SK-N-SH (cell line): ENCODE measurements at regions not wholly inside any gene's neighbourhood (a gene's known extent, or its start where the extent isn't known, plus 50 kb on each side); places are given as distances from the start of the nearest gene placed in this dataset.

Experiments used
- CTCF ChIA-PET: fragments of 300-600, 350-600 bp; formaldehyde crosslinking; extraction: SDS; loops from one replicate; lab custom pipeline; 2021; lab: Yijun Ruan, JAX
- POLR2A ChIA-PET: fragments of 350-600 bp; sonication (Branson Sonifier 250); formaldehyde crosslinking; extraction: SDS; loops from one replicate; lab custom pipeline; 2020; ENCODE audit warnings: antibody characterized with exemption, inconsistent platforms; lab: Yijun Ruan, JAX
- DNase-seq: peaks from one replicate; pipeline ENCODE4 v3.0.0; 2012
- H2AFZ ChIP-seq: fragments of 200-600 bp; sonication (generic); 2 replicates; pipeline ENCODE4 v1.8.1; 2016; ENCODE audit warnings: antibody characterized with exemption, mild to moderate bottlenecking, low read depth
- H3F3A ChIP-seq: fragments of 200-600 bp; sonication (generic); replicated peaks from 2 replicates; pipeline ENCODE3; 2016; ENCODE audit warnings: antibody characterized with exemption, mild to moderate bottlenecking; ENCODE audit not compliant: insufficient read depth
- H3K27ac ChIP-seq, 2 experiments: fragments of 200-500 bp in 1 of 2; fragments of 200-600 bp in 1 of 2; sonication (Bioruptor generic) in 1 of 2; sonication (generic), shearing (Covaris generic) in 1 of 2; 2 replicates each; pipeline versions ENCODE4 v1.5.1 to v1.6.1; 2014 to 2016; ENCODE audit warnings: low read depth in 2 of 2, inconsistent platforms in 1 of 2, low read length in 1 of 2, mild to moderate bottlenecking in 1 of 2, mixed read lengths in 1 of 2
- H3K27me3 ChIP-seq: fragments of 200-600 bp; sonication (generic), shearing (Covaris generic); 2 replicates; pipeline ENCODE4 v1.6.1; 2016; ENCODE audit warnings: mixed run types; ENCODE audit not compliant: insufficient read depth
- H3K36me3 ChIP-seq, 2 experiments: fragments of 200-500 bp in 1 of 2; fragments of 200-600 bp in 1 of 2; sonication (Bioruptor generic) in 1 of 2; sonication (generic) in 1 of 2; replicated peaks in 1 of 2; 2 replicates each; pipeline versions ENCODE3 to v1.5.1; 2014 to 2016; ENCODE audit warnings: low read length in 1 of 2, mild to moderate bottlenecking in 1 of 2; ENCODE audit not compliant: insufficient read depth in 2 of 2, control insufficient read depth in 1 of 2
- H3K4me1 ChIP-seq, 2 experiments: fragments of 200-500 bp in 1 of 2; fragments of 200-600 bp in 1 of 2; sonication (Bioruptor generic) in 1 of 2; sonication (generic), shearing (Covaris generic) in 1 of 2; 2 replicates each; pipeline versions ENCODE4 v1.5.1 to v1.6.1; 2014 to 2016; ENCODE audit warnings: low read depth in 1 of 2, low read length in 1 of 2, mixed run types in 1 of 2; ENCODE audit not compliant: insufficient read depth in 2 of 2, control insufficient read depth in 1 of 2
- H3K4me2 ChIP-seq: fragments of 200-600 bp; sonication (generic), shearing (Covaris generic); 2 replicates; pipeline ENCODE4 v1.6.1; 2017; ENCODE audit warnings: mixed run types
- H3K4me3 ChIP-seq, 2 experiments: fragments of 200-500 bp in 1 of 2; fragments of 200-600 bp in 1 of 2; sonication (Bioruptor generic) in 1 of 2; sonication (generic), shearing (Covaris generic) in 1 of 2; 2 replicates each; pipeline versions ENCODE4 v1.5.1 to v1.8.1; 2014 to 2016; ENCODE audit warnings: low read depth in 2 of 2, inconsistent platforms in 1 of 2, low read length in 1 of 2, mild to moderate bottlenecking in 1 of 2, mixed read lengths in 1 of 2, moderate library complexity in 1 of 2
- H3K79me2 ChIP-seq: fragments of 200-600 bp; sonication (generic); 2 replicates; pipeline ENCODE4 v1.8.1; 2017; ENCODE audit warnings: mild to moderate bottlenecking; ENCODE audit not compliant: insufficient read depth
- H3K9ac ChIP-seq: fragments of 200-600 bp; sonication (generic); 2 replicates; pipeline ENCODE4 v1.6.1; 2017; ENCODE audit warnings: mixed run types
- H3K9me2 ChIP-seq: fragments of 200-600 bp; sonication (generic); 2 replicates; pipeline ENCODE4 v1.6.1; 2017; ENCODE audit warnings: mixed run types
- H3K9me3 ChIP-seq: fragments of 200-600 bp; sonication (generic); 2 replicates; pipeline ENCODE4 v1.6.1; 2017; ENCODE audit warnings: mixed run types, mild to moderate bottlenecking, moderate library complexity
- H4K20me1 ChIP-seq: fragments of 200-600 bp; sonication (generic); 2 replicates; pipeline ENCODE4 v1.6.1; 2017; ENCODE audit warnings: mild to moderate bottlenecking, mixed run types; ENCODE audit not compliant: insufficient read depth
- CHD2 ChIP-seq: fragments of 150-350 bp; IDR thresholded peaks from 2 replicates; pipeline ENCODE4 v1.6.1; 2018; ENCODE audit warnings: low read length; ENCODE audit not compliant: partially characterized antibody
- ELF1 ChIP-seq: IDR thresholded peaks from 2 replicates; pipeline ENCODE4 v1.4.0; 2012
- EP300 ChIP-seq, 2 experiments: IDR thresholded peaks; 2 replicates each; pipeline versions ENCODE4 v1.4.0 to v1.6.1; 2012; ENCODE audit warnings: borderline replicate concordance in 1 of 2, low read depth in 1 of 2, low read length in 1 of 2
- EZH2phosphoT487 ChIP-seq: fragments of 200-600 bp; sonication (generic); IDR thresholded peaks from 2 replicates; pipeline ENCODE4 v1.6.1; 2017; ENCODE audit warnings: low read depth, mixed run types, mild to moderate bottlenecking, antibody characterized with exemption, moderate library complexity, borderline replicate concordance
- GATA2 ChIP-seq: sonication (generic); formaldehyde crosslinking; IDR thresholded peaks from 2 replicates; pipeline ENCODE4 v1.5.0; 2020; ENCODE audit warnings: mild to moderate bottlenecking, missing genetic modification reagents
- JUND ChIP-seq: IDR thresholded peaks from 2 replicates; pipeline ENCODE4 v1.4.0; 2012
- MEF2A ChIP-seq: IDR thresholded peaks from 2 replicates; pipeline ENCODE4 v1.4.0; 2012; ENCODE audit warnings: low read depth, borderline replicate concordance
- MXI1 ChIP-seq: IDR thresholded peaks from 2 replicates; pipeline ENCODE4 v1.6.1; 2012; ENCODE audit warnings: mild to moderate bottlenecking, low read depth, low read length, improper control_type of control experiment
- NRF1 ChIP-seq: IDR thresholded peaks from 2 replicates; pipeline ENCODE4 v1.6.1; 2012; ENCODE audit warnings: low read depth, mild to moderate bottlenecking, low read length
- RAD21 ChIP-seq: IDR thresholded peaks from 2 replicates; pipeline ENCODE4 v1.6.1; 2012; ENCODE audit warnings: mild to moderate bottlenecking, low read length
- RCOR1 ChIP-seq: fragments of 150-350 bp; IDR thresholded peaks from 2 replicates; pipeline ENCODE4 v1.6.1; 2017; ENCODE audit warnings: antibody characterized with exemption, low read length
- RFX5 ChIP-seq: IDR thresholded peaks from 2 replicates; pipeline ENCODE4 v1.6.1; 2012; ENCODE audit warnings: mild to moderate bottlenecking, improper control_type of control experiment, low read length
- SIN3A ChIP-seq: IDR thresholded peaks from 2 replicates; pipeline ENCODE4 v1.6.1; 2012; ENCODE audit warnings: low read depth, mild to moderate bottlenecking, low read length, moderate library complexity, borderline replicate concordance
- SMC3 ChIP-seq: IDR thresholded peaks from 2 replicates; pipeline ENCODE4 v1.6.1; 2012; ENCODE audit warnings: low read depth, low read length, improper control_type of control experiment
- TAF1 ChIP-seq: IDR thresholded peaks from 2 replicates; pipeline ENCODE4 v1.6.1; 2012; ENCODE audit warnings: low read depth, mild to moderate bottlenecking, low read length, moderate library complexity, borderline replicate concordance
- TCF12 ChIP-seq: IDR thresholded peaks from 2 replicates; pipeline ENCODE4 v1.4.0; 2012
- TEAD4 ChIP-seq: IDR thresholded peaks from 2 replicates; pipeline ENCODE4 v1.4.0; 2012; ENCODE audit warnings: mild to moderate bottlenecking, borderline replicate concordance; ENCODE audit not compliant: insufficient read depth
- YY1 ChIP-seq: IDR thresholded peaks from 2 replicates; pipeline ENCODE4 v1.4.0; 2012; ENCODE audit warnings: low read depth, mild to moderate bottlenecking
- WGBS: methylation state at CpG from one replicate; pipeline ENCODE4 v1.1.6; 2017; ENCODE audit warnings: low lambda C conversion rate; 5-methylcytosine and 5-hydroxymethylcytosine counted together
- TF ChIP-seq, protein P1 (sequence below): IDR thresholded peaks from 2 replicates; pipeline ENCODE4 v1.4.0; 2012; ENCODE audit warnings: low read depth
- TF ChIP-seq, protein P2 (sequence below): fragments of 200-600 bp; sonication (generic); IDR thresholded peaks from 2 replicates; pipeline ENCODE4 v1.6.1; 2017; ENCODE audit warnings: antibody characterized with exemption, mild to moderate bottlenecking, moderate library complexity
- TF ChIP-seq, protein P3 (sequence below): IDR thresholded peaks from 2 replicates; pipeline ENCODE4; 2012

DNA sequence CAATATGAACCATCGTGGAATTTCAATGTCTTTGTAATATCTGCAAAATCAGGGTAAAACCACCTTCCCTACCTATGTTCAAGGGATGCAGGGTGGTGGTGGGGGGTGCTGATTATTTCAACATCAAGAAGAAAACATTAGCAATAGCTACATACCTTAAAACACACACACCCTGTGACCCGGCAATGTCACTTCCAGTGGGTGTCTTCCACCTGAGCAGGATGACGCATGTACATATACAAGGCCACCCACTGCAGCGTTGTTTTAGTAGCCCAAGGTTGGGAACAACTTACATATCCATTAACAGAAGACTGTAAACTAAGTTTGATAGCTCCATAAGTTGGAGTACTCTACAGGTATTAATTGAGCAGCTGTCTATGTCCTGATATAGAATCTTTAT lies 62.6 kb upstream of the SIRPG start:
- no peaks in the 10 kb centered on the region for H3K4me1 ChIP-seq
- 68% methylated on average over 4 of the region's 4 CpGs for WGBS
- H3K27me3 ChIP-seq: no peaks in the 10 kb centered on the region
- H3K4me3 ChIP-seq: no peak overlapping the region
- no peaks in the 10 kb centered on the region for H3K9me3 ChIP-seq
- H3K79me2 ChIP-seq: no peaks in the 10 kb centered on the region
- H3K9me2 ChIP-seq: no peaks in the 10 kb centered on the region
- DNase-seq: no peak
- H4K20me1 ChIP-seq: no peaks in the 10 kb centered on the region
- H3K27ac ChIP-seq: no peak overlapping the region
- H3K9ac ChIP-seq: no peak overlapping the region
- no peaks in the 10 kb centered on the region for H3F3A ChIP-seq
- no peak overlapping the region for H3K4me2 ChIP-seq
- POLR2A ChIA-PET: no interaction called here
- CTCF ChIA-PET: no interaction called here
- H2AFZ ChIP-seq: no peak overlapping the region
- TF ChIP-seq, protein P1, sequence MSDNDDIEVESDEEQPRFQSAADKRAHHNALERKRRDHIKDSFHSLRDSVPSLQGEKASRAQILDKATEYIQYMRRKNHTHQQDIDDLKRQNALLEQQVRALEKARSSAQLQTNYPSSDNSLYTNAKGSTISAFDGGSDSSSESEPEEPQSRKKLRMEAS: no peak
- TF ChIP-seq, protein P2, sequence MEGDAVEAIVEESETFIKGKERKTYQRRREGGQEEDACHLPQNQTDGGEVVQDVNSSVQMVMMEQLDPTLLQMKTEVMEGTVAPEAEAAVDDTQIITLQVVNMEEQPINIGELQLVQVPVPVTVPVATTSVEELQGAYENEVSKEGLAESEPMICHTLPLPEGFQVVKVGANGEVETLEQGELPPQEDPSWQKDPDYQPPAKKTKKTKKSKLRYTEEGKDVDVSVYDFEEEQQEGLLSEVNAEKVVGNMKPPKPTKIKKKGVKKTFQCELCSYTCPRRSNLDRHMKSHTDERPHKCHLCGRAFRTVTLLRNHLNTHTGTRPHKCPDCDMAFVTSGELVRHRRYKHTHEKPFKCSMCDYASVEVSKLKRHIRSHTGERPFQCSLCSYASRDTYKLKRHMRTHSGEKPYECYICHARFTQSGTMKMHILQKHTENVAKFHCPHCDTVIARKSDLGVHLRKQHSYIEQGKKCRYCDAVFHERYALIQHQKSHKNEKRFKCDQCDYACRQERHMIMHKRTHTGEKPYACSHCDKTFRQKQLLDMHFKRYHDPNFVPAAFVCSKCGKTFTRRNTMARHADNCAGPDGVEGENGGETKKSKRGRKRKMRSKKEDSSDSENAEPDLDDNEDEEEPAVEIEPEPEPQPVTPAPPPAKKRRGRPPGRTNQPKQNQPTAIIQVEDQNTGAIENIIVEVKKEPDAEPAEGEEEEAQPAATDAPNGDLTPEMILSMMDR: no peak
- TF ChIP-seq ELF1 (no peak), EP300 (IDR thresholded peaks at IDR 0.05; ENCODE audit: borderline replicate concordance in 1 of 2, low read depth in 1 of 2, low read length in 1 of 2) (no peak), MXI1 (no peak), RCOR1 (no peak), JUND (no peak), TAF1 (no peak), GATA2 (no peak), MEF2A (no peak)
- no peaks in the 10 kb centered on the region for H3K36me3 ChIP-seq

DNA sequence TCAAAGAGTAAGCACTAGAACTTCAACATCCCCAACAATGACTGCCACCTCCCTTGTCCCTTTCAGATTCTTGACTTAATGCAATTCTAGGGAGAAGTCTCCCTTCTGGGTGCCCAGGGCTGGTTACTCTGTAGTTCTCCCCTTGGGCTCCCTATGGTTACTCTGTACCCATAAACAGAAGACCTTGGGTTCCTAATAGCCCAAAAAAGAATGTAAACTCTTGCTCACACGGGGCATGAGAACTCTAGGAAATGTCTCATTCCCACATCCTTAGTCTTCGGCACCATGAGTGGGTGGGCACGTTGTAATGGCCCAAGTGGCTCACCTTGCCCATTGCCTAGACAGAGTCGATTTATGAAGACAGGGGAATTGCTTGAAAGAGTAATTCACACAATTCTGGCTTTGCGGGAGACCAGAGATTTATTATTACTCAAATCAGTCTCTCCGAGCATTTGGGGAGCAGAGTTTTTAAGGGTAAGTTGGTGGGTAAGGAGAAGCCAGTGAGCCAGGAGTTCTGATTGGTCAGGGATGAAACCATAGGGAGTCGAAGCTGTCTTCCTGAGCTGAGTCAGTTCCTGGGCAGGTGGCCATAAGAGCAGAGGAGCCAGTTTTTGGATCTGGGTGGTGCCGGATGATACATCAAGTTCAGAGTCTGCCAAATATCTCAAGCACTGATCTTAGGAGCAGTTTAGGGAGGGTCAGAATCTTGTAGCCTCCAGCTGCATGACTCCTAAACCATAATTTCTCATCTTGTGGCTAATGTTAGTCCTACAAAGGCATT lies 61.2 kb upstream of the SIRPG start:
- no peaks in the 10 kb centered on the region for H4K20me1 ChIP-seq
- H3K4me3 ChIP-seq: no peak overlapping the region
- no peak for DNase-seq
- H3K9me3 ChIP-seq: no peaks in the 10 kb centered on the region
- H2AFZ ChIP-seq: no peak overlapping the region
- no peaks in the 10 kb centered on the region for H3K36me3 ChIP-seq
- H3K27ac ChIP-seq: no peak overlapping the region
- no peaks in the 10 kb centered on the region for H3K27me3 ChIP-seq
- 15% methylated on average over 8 of the region's 8 CpGs for whole genome bisulfite sequencing
- ChIA-PET POLR2A (no interaction called here), CTCF (no interaction called here)
- H3F3A ChIP-seq: no peaks in the 10 kb centered on the region
- H3K79me2 ChIP-seq: no peaks in the 10 kb centered on the region
- H3K4me1 ChIP-seq: no peaks in the 10 kb centered on the region
- no peak overlapping the region; the same call in 1 of the 2 replicates for H3K4me2 ChIP-seq
- TF ChIP-seq EZH2phosphoT487: no peak
- TF ChIP-seq RFX5: no peak
- no peak for TF ChIP-seq EP300 (IDR thresholded peaks at IDR 0.05; ENCODE audit: borderline replicate concordance in 1 of 2, low read depth in 1 of 2, low read length in 1 of 2)
- no peak for TF ChIP-seq JUND
- no peak for TF ChIP-seq TAF1
- no peak for TF ChIP-seq YY1
- TF ChIP-seq, protein P3, sequence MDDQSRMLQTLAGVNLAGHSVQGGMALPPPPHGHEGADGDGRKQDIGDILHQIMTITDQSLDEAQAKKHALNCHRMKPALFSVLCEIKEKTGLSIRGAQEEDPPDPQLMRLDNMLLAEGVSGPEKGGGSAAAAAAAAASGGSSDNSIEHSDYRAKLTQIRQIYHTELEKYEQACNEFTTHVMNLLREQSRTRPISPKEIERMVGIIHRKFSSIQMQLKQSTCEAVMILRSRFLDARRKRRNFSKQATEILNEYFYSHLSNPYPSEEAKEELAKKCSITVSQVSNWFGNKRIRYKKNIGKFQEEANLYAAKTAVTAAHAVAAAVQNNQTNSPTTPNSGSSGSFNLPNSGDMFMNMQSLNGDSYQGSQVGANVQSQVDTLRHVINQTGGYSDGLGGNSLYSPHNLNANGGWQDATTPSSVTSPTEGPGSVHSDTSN: no peak
- no peak for TF ChIP-seq TEAD4
- no peak for TF ChIP-seq TCF12
- no peak for TF ChIP-seq RAD21
- TF ChIP-seq SIN3A: no peak
- TF ChIP-seq, protein P2: no peak
- no peak for TF ChIP-seq MEF2A
- TF ChIP-seq ELF1: no peak
- no peak for TF ChIP-seq SMC3
- TF ChIP-seq MXI1: no peak
- TF ChIP-seq NRF1: no peak
- TF ChIP-seq CHD2: no peak
- no peaks in the 10 kb centered on the region for H3K9me2 ChIP-seq
- H3K9ac ChIP-seq: no peak overlapping the region
